Femur (tissue), 1 donor: ENCODE measurements at regions not wholly inside any gene's neighbourhood (a gene's known extent, or its start where the extent isn't known, plus 50 kb on each side); places are given as distances from the start of the nearest gene placed in this dataset.
A peak's percentile ranks its signal among the peaks of the same experiment; 100 is the strongest.

Experiments used
- DNase-seq: peaks from one replicate; pipeline ENCODE4 v3.0.0-alpha.2; 2017

DNA sequence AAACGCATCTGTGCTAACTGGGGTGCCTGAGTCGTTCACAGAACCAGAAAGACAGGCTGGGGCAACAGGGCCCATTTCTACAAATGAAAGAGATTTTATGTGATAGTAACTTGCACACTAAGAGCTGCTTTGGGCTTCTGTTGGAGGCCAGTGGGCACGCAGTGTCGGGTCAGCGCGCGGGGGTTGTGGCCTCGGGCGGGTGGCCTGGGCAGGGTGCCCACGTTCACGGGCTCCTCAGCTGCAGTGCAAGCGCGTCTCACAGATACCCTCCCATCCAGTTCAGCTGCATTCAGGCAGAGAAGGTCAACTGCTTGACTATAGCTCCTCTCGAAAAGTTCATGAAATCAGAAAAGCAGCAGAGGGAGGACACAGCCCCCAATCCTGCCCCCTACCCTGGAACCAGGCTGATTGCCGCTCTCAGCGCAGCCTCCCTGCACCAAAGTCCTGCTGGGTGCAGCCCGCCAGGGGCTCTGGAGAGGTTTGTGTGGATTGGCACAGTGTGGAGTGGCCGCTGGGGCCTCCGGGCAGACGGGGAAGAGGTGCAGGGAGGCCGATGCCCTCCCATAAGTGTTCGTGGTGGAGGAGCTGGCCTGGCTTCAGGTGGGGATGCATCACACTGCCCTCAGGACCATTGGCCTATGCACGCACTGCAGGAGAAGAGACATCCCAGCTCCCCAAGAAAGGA lies 582.8 kb downstream of the TCERG1L start:
- DNase-seq = no peak

DNA sequence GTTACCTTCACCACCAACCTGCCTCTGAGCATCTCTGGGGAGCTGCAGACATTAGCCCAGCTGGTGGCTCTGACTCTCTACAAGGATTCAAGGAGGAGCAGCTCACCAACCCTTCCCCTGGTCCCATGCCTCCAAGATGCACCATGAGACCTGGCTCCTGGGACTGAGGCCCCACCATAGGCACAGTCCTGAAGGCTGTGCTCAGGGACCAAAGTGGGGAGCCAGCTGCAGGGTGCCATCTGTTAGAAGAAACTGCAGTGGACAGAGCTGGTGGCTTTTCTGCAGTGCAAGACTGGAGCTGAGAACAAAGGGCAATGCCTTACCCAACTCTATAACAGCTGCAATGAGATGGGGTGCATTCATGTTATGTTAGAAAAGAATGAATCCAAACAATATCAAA lies 581.6 kb downstream of the TCERG1L start:
- no peak for DNase-seq

DNA sequence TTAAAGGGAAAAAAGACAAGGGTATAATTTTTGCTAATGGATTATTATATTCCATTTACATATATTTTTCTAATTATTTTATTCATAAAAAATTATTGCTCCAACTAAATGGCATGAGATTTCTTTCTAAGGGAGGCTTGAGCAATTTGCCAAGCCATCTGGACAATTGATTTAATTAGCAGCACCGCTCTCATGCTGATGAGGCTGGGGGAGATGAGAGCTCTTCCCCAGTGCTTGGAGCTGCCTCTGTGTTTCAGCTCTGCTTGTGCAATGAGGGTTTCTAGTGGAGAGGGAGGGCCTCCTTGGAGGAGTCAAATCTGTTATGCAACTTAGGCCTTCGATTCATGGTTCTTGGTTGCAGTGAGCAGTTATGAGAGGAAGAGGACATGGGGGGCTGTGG lies 574.3 kb downstream of the TCERG1L start:
- no peak for DNase-seq

DNA sequence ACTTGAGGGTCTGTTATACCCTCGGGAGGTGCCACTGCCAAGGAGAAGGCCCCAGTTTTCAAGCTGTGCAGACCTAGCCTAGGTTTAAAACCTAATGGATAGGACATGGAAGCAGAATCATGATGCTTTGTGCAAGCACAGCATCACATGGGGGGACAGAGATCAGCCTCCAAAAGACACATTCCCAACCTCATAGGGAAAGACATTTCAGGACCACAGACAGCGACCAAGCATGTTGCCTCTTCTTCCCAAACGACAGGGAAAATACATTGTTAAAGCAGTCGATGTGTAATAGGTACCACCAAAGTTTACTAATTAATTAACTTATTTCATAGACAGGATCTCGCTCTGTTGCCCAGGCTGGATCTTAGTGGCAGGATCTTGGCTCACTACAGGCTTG lies 573.9 kb downstream of the TCERG1L start:
- peak; percentile 37 for DNase-seq

DNA sequence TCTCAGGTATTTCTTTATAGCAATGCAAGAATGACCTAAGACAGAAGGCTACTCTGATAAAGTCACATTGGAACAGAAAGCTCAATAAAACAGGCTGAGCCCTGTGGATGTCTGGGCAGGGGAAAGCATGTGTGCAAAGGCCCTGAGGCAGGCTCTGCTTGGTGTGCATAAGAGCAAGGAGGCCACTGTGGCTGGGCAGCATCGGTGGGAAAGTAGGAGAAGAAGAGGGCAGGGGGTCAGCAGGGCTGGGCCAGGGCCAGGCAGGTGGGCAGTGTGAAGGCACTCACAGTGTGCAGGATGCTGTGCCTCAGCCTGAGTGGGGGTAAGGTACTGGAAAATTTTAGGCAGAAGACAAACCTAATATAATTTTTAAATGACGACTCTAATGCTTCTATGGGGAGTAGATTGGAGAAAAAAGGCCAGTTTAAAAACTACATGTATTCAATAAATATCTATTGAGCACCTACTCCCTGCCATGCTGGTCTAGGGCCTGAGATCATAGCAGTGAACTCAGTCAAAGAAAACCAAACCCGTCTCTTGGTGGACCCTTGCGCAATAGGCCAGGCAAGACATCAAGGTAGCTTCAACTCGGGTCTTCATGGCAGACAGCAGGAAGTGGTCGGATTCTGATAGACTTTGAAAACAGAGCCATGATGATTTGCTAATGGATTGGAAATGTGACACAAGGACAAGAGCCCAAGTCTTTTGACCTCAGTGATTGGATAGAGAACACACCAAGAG lies 572.3 kb downstream of the TCERG1L start:
- DNase-seq = peak; percentile 4

DNA sequence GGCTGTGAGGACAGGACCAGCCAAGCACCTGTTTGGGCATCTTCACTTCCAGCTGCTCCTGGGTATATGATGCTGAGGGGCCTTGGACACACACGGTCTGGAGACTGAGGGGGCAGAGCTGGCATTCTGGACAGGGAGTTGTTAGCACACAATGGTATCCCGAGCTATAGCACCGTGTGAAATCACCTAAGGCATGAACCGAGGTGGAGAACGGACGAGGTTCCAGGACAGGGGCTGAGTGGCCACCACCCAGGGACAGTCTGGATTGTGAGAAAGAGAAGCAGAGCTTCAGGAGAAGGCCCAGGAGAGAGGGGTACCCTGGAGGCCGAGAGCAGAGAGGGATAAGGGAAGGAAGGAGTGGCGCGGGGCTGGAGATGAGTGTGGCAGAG lies 571.8 kb downstream of the TCERG1L start:
- peak; percentile 1 for DNase-seq

DNA sequence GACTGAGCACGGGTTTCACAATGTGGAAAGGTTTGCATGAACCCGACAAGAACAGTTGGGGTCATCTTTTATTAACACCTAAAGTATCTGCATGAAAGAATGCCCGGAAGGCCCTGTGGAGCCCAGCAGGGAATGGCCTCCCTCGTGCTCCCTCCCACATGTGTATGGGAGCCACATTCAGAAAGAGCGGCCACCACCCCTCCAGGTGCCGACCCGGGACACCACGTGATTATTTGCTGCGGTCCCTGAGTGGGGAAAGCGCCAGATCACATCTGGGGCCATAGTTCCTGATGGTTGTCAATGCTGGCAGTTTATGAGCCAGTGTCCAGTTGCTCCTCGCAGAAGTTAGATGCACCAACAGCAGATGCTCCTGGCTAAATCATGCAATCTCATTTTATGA lies 571.4 kb downstream of the TCERG1L start:
- no peak for DNase-seq

DNA sequence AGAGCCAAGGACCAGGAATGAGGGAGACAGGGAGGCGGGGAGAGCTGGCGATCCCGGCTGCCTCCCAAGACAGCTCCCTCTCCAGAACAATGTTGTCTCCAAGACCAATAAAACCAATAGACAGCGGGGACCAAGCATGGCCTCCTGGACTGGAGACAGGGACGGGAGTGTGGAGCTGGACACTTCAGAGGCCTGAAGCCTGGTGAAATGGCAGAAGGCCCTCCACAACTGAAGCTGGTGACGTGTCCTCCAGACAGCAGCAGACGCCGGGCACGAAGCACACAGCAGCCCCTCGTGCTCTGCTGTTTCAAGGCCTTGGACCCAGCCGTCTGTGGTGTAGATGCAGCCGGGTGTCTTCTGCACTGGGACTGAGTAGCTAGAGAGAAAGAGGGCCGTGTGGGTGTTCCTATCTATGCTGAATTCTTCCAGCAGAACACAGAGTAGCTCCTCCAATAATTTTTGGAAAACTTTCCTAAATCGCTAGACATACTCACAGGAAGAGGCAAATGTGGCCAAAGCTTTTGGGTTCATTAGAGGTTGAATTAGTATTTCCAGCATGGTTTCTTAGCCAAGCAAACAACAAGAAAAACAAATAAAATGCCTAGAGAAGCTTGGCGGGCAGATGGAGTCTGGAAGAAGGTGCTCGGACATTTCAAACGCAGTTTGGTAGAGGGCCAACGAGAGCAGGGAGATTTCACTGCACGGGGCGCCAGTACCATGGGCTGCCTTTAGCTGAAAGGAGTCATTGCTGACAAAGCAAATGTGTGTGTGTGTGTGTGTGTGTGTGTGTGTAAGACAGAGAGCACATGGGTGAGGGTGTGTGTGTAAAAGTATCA lies 570.4 kb downstream of the TCERG1L start:
- DNase-seq = no peak

DNA sequence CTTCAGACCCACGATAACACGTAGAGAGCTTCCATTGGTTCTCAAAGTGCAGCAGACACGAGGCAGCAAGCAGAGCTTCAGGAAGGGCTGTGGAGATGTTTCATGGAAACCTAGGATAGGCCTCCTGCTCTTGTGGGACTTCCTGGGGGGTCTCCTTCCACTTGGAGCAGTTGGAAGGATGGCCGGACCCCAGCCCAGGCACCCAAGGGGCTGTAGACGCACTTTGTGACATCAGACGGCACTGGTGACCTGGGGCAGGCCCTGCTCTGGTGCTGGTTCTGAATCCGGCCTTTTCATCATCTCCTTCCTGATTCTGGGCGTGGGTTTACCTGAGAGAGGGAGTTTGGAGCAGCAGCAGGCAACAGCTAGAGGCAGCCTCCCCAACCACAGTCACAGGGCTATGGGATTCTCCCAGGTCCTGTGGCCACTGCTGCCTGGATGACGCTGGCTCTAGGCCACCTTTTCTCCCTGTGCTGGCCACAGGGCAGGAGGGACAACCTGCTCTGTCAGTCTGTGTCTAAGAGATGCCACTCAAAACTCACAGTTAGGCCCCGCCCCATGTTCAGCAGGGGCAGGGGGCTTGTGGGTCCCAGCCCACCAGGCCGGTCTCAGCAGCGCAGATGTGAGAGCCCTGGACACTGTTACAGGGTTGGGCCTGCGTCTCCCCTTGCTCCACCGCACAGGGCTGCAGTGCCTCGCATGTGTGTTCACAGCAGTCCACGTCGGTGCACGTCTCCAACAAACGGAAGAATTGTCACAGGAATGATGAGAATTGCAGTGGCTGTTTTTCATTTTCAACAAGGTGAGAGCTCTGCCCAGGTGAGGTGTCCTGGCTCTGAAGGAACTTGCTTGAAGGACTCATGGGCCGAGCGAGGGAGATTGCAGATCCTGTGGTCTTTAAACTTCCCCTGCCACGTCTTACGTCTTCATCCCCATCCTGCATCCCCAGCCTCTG lies 569.3 kb downstream of the TCERG1L start:
- DNase-seq = no peak

DNA sequence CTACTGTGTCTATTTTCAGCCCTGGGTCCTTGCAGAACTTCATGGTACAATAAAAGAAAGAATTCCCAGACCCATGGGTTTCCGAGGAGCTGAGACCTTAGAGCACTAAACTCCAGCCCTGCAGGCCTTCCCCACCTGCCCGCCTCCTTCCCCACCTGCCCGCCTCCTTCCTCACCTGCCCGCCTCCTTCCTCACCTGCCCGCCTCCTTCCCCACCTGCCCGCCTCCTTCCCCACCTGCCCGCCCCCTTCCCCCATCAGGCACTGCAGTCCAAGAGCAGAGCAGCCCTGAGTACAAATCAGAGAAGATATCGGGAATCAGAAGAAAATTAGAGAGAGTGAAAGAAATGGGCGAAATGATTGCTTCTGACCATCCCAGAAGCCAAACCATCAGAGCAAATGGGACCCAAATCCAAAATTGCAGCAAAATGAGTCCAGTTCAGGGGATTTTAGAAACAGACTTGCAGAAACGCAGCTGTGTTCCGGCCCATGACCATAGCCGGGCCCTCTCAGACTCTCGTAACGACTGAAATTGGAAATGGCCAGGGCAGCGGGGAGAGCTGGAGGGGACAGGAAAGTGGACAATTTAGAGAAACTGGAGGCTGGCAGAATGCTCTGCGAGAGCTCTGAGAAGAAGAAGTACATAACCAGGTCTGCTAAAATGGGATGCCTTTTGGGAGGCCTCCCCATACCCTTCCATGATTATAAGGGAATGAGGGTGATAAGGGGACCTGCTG lies 568.4 kb downstream of the TCERG1L start:
- peak; percentile 1 for DNase-seq

DNA sequence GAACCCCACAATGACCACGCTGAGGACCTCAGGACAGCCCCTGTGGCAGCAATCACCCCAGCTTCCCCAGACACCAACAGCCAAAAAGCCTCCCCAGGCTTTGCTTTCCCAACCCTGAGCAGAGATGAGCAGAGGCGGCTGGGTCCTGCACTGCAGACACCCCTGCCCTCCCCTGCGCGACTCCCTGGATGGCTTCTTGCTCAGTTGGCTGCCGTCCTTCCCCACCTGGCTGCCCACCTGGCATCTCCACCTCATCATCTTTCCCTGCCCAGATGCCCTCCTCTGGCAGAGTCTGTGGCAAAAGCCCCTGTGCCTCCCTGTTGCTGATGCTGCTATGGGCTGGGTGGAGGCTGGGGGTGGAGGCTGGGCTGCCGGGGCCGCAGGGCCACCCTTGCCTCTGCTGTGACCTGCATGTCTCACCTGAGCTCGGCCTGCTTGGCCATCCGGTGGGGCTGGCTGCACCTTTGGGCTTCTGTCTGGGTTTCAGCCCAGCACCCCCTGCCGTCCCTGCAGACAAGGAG lies 567.7 kb downstream of the TCERG1L start:
- DNase-seq = no peak

DNA sequence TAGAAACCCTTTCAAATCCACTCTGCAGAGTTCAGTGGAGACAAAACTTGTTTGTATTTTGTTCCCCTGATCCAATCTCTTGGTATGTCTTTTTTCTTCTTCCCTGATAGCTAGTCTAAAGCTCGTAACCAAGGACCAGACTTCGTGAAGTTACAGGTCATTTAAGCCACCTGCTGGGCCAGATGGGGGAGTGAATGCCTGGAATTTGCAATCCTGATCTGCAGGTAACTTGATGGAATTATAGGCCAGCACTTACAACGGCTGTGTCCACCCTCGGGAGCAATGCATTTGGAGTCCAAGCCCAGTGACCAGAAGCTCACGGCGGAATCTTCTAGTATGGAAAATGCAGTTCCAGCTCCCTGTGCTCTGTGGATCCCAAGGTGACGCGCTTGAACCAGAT lies 566.9 kb downstream of the TCERG1L start:
- no peak for DNase-seq

DNA sequence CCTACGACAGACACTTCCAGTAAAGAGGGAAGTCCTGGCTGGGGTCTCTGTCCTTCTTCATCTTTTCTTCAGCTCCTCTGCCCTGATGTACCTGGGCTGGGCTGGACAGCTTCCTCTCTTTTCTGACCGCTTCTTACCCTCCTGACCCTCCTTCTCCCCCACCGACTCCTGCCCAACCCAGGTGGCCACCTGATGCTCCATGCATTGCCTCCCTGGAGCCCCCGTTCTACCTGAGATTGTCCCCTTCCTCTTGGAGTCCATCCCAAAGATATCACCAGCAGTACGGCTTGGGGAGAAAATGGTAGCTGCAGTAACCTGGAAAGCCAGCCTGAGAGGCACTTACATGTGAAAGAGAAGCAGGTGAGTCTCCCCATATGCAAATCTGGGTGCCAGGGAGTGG lies 566.3 kb downstream of the TCERG1L start:
- no peak for DNase-seq

DNA sequence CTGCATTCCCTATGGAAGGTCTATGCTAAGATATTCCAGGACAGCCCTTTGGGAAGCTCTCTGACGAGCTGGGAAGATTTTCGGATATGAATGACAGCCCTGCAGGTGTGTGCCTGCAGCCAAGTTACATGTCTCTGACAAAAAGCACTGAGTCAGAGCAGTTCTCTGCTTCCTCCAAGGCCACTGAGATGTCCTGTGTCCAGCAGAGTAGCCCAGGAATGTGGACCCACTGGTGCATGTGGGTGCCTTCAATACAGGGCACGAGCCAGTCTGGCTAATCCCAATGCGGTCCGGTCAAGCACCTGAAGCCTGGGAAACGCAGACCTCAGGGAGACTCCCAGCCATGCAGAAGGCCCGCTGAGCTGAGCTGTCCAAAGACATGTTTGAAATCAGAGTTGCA lies 565.7 kb downstream of the TCERG1L start:
- no peak for DNase-seq

DNA sequence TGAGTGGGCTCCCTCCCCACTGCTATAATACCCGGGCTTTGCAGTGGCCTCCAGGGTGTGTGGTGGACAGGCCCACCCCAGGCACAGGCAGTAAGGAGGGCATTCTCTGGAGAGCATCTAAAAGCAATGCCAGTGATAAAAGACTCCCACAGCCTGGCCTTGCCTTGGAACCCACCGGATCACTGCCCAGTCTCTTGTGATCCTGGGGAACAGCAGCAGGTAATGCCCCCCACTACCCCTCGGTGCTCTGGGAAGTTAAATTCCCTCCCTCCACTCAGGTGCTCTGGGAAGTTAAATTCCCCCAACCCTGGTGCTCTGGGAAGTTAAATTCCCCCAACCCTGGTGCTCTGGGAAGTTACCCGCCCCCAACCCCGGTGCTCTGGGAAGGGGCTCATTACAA lies 565.2 kb downstream of the TCERG1L start:
- no peak for DNase-seq

DNA sequence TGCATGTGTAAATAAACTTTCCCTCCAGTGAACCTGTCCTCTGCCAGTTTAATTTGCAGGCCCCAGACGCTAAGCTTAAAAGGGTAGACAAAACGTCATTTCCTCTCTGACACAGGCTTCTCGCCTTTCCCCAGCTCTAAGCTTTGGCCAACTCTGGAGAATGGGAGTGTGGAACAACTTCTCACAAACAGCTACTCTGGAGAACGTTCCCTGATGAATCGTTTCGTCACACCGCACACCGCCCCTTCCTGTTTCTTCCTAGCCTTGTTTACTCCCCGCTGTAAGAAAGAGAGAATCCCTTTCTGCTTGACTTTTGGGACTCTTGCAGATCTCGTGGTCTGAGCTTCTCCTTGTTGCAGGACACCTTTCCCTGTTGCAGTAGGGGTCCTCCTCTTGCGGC lies 564.2 kb downstream of the TCERG1L start:
- DNase-seq = no peak

DNA sequence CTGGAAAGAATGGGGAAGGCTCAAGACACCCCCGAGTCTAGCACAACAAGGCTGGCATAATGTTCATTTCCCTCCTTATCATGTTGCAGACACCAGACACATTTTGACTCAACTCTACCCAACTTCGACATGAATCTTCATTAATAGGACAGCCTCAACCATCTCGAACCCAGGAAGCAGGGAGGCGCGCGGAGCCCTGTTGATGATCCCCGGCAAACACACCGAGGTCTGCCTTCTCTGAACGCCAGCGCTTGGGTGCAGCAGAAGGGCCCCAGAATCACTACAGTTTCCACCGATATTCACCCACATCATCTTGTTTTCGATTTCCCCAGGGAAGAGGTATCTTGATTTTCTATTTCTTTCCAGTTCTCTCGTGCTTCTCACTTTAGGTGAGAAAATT lies 563.6 kb downstream of the TCERG1L start:
- DNase-seq = no peak

DNA sequence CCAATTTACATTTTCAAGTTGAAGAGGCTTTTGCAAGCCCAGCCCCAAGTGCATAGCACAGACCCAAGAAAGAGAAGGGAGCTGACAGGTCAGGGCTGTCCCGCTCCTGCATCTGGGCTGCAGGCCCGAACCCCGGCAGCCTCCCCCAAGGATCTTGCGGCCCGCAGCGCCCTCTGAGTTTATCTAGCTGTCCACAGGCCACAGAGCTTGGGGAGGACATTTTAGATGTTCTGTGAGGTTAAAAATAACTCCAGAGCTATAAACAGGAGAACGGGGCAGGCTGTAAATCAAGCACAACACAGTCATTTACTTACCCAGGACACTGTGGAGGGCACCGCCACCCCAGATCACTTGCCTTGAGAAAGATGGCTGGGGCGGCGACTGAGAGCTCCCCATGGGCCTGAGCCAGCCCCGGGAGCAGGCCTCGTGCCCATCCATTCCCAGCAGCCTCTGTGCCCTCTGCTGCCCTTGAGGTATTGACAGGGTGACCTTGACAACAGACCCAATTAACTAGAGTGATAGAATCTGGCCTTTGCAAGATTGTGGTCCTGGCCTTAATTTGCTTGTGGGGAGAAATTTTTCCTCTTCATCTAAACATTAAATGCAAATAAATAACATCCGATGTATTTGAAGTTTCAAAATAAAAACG lies 563.0 kb downstream of the TCERG1L start:
- peak; percentile 12 for DNase-seq

DNA sequence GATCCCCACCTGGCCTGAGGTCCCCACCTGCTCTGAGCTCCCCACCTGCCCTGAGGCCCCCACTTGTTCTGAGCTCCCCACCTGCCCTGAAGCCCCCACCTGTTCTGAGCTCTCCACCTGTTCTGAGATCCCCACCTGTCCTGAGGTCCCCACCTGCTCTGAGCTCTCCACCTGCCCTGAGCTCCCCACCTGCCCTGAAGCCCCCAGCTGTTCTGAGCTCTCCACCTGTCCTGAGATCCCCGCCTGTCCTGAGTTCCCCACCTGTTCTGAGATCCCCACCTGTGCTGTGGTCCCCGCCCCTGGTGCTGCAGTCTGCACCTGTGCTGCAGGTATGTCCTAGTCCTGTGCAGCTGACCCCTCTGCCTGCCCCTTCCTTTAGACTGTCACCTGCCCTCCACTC lies 561.6 kb downstream of the TCERG1L start:
- DNase-seq = no peak

DNA sequence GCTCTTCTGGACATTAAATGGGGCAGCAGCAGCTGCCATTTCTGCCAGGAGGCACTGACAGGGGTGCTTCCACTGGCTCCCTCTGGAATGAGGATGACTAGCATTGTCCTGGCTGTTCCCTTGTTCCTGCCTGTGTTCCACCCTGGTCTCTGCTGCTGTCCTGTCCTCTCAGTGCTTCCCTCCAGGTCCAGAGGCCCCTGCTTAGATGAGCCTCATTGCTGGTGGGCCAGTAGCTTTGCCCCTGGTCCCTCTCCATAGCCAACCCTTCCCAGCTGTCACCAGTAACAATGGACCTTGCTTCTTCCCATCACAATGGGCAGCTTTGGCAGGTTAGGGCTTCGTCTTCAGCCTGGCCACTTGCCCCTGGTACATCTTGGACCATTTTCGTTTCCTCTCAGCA lies 561.1 kb downstream of the TCERG1L start:
- DNase-seq = peak; percentile 2
